GM18873 (cell line): ENCODE measurements at regions not wholly inside any gene's neighbourhood (a gene's known extent, or its start where the extent isn't known, plus 50 kb on each side); places are given as distances from the start of the nearest gene placed in this dataset.

ENCODE experiments used
- ATAC-seq: cut with Tn5 transposase; IDR thresholded peaks from one replicate; pipeline ENCODE4 v1.9.1; 2021; ENCODE audit warnings: mild to moderate bottlenecking, moderate library complexity, moderate number of reproducible peaks; ENCODE audit not compliant: unreplicated experiment, low FRiP score

- no peak for ATAC-seq
These were observed 363.5 kb upstream of the NECTIN3 start for GRCh38 chr3:110708156-110708555.

GRCh38 chr3:110710156-110710555, 361.5 kb upstream of the NECTIN3 start:
- ATAC-seq, result no peak

GRCh38 chr3:110710603-110711002, 361.0 kb upstream of the NECTIN3 start:
- ATAC-seq, result no peak

- ATAC-seq, result no peak
These were observed 360.3 kb upstream of the NECTIN3 start for GRCh38 chr3:110711130-110711832.

GRCh38 chr3:110711851-110712516, 359.6 kb upstream of the NECTIN3 start:
- no peak for ATAC-seq

- ATAC-seq, result no peak
These were observed 344.6 kb upstream of the NECTIN3 start for GRCh38 chr3:110727056-110727455.

- ATAC-seq, result no peak
These were observed 340.5 kb upstream of the NECTIN3 start for GRCh38 chr3:110731148-110731547.

GRCh38 chr3:110732420-110732819, 339.2 kb upstream of the NECTIN3 start:
- ATAC-seq, result no peak

GRCh38 chr3:110733045-110733444, 338.6 kb upstream of the NECTIN3 start:
- no peak for ATAC-seq

- ATAC-seq, result no peak
These were observed 337.1 kb upstream of the NECTIN3 start for GRCh38 chr3:110734524-110734923.

GRCh38 chr3:110736332-110736731, 335.3 kb upstream of the NECTIN3 start:
- no peak for ATAC-seq

GRCh38 chr3:110738531-110738930, 333.1 kb upstream of the NECTIN3 start:
- ATAC-seq, result no peak

- no peak for ATAC-seq
These were observed 329.7 kb upstream of the NECTIN3 start for GRCh38 chr3:110741891-110742290.

GRCh38 chr3:110743202-110743601, 328.4 kb upstream of the NECTIN3 start:
- peak; percentile 79 for ATAC-seq

- no peak for ATAC-seq
These were observed 327.6 kb upstream of the NECTIN3 start for GRCh38 chr3:110743984-110744383.

GRCh38 chr3:110744723-110745122, 326.9 kb upstream of the NECTIN3 start:
- no peak for ATAC-seq

- no peak for ATAC-seq
These were observed 322.6 kb upstream of the NECTIN3 start for GRCh38 chr3:110749006-110749405.

GRCh38 chr3:110750201-110750600, 321.4 kb upstream of the NECTIN3 start:
- no peak for ATAC-seq

GRCh38 chr3:110752307-110752706, 319.3 kb upstream of the NECTIN3 start:
- no peak for ATAC-seq

- ATAC-seq, result no peak
These were observed 318.1 kb upstream of the NECTIN3 start for GRCh38 chr3:110753516-110753915.

- ATAC-seq, result no peak
These were observed 317.3 kb upstream of the NECTIN3 start for GRCh38 chr3:110754212-110754916.

- no peak for ATAC-seq
These were observed 316.3 kb upstream of the NECTIN3 start for GRCh38 chr3:110755345-110755744.
